ENCODE measurements at regions not wholly inside any gene's neighbourhood (a gene's known extent, or its start where the extent isn't known, plus 50 kb on each side); places are given as distances from the start of the nearest gene placed in this dataset.

- Histone ChIP-seq H3K4me1 (no peaks in the 10 kb centered on the region), H3K36me3 (no peaks in the 10 kb centered on the region), H3K27me3 (peaks cover 3% of the 10 kb centered on the region), H3K9me3 (no peaks in the 10 kb centered on the region), H3K4me3 (ENCODE audit: low read depth, low read length) (no peak overlapping the region)
- TF ChIP-seq CTCF (IDR thresholded peaks at IDR 0.05; ENCODE audit: low read depth, low read length), result no peak
- no peak for DNase-seq
These were observed 192.1 kb downstream of the BMP7 start for GRCh38 chr20:57074386-57074785.

- Histone ChIP-seq H3K27me3 (peaks cover 3% of the 10 kb centered on the region), H3K4me1 (no peaks in the 10 kb centered on the region), H3K36me3 (no peaks in the 10 kb centered on the region), H3K9me3 (no peaks in the 10 kb centered on the region), H3K4me3 (ENCODE audit: low read depth, low read length) (no peak overlapping the region)
- no peak for DNase-seq
- TF ChIP-seq CTCF (IDR thresholded peaks at IDR 0.05; ENCODE audit: low read depth, low read length), result no peak
These were observed 191.3 kb downstream of the BMP7 start for GRCh38 chr20:57075181-57075580.

GRCh38 chr20:57075603-57076002, 190.8 kb downstream of the BMP7 start:
- peaks cover 3% of the 10 kb centered on the region for H3K27me3 ChIP-seq
- H3K36me3 ChIP-seq, result no peaks in the 10 kb centered on the region
- no peak overlapping the region for H3K4me3 ChIP-seq (ENCODE audit: low read depth, low read length)
- H3K9me3 ChIP-seq, result no peaks in the 10 kb centered on the region
- no peak for DNase-seq
- H3K4me1 ChIP-seq, result no peaks in the 10 kb centered on the region
- no peak for TF ChIP-seq CTCF (IDR thresholded peaks at IDR 0.05; ENCODE audit: low read depth, low read length)

GRCh38 chr20:57076152-57076652, 190.2 kb downstream of the BMP7 start:
- Histone ChIP-seq H3K36me3 (no peaks in the 10 kb centered on the region), H3K9me3 (no peaks in the 10 kb centered on the region), H3K4me3 (ENCODE audit: low read depth, low read length) (no peak overlapping the region), H3K4me1 (no peaks in the 10 kb centered on the region), H3K27me3 (peaks cover 3% of the 10 kb centered on the region)
- TF ChIP-seq CTCF (IDR thresholded peaks at IDR 0.05; ENCODE audit: low read depth, low read length), result no peak
- DNase-seq, result no peak

GRCh38 chr20:57076951-57077350, 189.5 kb downstream of the BMP7 start:
- Histone ChIP-seq H3K27me3 (peaks cover 3% of the 10 kb centered on the region; the same call in 1 of the 2 replicates), H3K9me3 (no peaks in the 10 kb centered on the region), H3K36me3 (no peaks in the 10 kb centered on the region), H3K4me1 (no peaks in the 10 kb centered on the region), H3K4me3 (ENCODE audit: low read depth, low read length) (no peak overlapping the region)
- DNase-seq, result no peak
- no peak for TF ChIP-seq CTCF (IDR thresholded peaks at IDR 0.05; ENCODE audit: low read depth, low read length)

- H3K4me1 ChIP-seq, result no peaks in the 10 kb centered on the region
- no peaks in the 10 kb centered on the region for H3K36me3 ChIP-seq
- DNase-seq, result no peak
- H3K4me3 ChIP-seq (ENCODE audit: low read depth, low read length), result no peak overlapping the region
- H3K9me3 ChIP-seq, result no peaks in the 10 kb centered on the region
- peaks cover 3% of the 10 kb centered on the region; the same call in 1 of the 2 replicates for H3K27me3 ChIP-seq
- no peak for TF ChIP-seq CTCF (IDR thresholded peaks at IDR 0.05; ENCODE audit: low read depth, low read length)
These were observed 188.3 kb downstream of the BMP7 start for GRCh38 chr20:57078116-57078515.

Measured in BE2C (cell line).